NCI-H774 (cell line): ENCODE measurements at regions not wholly inside any gene's neighbourhood (a gene's known extent, or its start where the extent isn't known, plus 50 kb on each side); places are given as distances from the start of the nearest gene placed in this dataset.

Experiments
- DNase-seq: peaks from one replicate; lab custom pipeline; 2025; lab: John Stamatoyannopoulos, UW

DNA sequence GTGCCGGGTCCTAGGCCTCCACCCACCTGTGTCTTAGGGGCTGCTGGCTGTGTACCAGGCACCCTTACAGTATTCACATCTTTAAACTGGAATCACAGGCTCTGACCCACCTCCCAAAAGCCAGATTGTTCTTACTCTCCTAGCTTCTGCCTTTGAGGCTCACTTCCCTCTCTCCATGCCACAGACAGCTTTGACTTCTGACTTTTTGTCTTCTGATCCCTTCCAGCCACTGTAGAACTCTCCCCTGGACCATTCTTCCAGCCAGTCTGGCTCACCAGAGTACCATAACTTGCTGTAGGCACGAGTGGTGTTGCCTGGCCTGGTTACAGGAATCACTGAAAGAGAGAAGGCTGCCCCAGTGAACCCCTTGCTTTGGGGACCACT is 58.1 kb upstream of the STUM start:
- no peak for DNase-seq

- DNase-seq = no peak
Observed at GRCh38 chr1:226491093-226491850, 57.3 kb upstream of the STUM start.

DNA sequence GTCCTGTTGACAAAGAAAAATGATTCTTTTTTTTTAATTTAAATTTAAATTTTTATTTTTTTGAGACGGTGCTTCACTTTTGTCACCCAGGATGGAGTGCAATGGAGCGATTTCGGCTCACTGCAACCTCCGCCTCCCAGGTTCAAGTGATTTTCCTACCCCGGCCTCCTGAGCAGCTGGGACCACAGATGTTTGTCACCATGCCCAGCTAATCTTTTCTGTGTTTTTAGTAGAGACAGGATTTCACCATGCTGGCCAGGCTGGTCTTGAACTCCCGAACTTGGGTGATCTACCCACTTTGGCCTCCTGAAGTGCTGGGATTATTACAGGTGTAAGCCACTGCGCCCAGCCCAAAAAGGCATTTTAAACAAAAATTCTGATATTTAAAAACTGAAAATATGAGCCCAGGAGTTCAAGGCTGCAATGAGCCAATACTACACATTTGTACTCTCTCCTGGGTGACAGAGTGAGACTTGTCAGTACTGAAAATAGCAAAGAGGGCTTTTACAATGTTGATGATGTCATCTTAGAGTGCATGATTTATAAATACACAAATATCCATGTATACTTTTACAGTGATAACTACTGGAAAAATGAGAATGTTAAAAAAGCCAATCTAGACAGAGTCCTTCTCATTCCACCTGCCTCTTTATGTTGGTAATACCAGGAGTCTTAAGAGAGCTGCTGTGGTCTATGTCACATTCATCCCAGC is 56.0 kb upstream of the STUM start:
- no peak for DNase-seq

DNA sequence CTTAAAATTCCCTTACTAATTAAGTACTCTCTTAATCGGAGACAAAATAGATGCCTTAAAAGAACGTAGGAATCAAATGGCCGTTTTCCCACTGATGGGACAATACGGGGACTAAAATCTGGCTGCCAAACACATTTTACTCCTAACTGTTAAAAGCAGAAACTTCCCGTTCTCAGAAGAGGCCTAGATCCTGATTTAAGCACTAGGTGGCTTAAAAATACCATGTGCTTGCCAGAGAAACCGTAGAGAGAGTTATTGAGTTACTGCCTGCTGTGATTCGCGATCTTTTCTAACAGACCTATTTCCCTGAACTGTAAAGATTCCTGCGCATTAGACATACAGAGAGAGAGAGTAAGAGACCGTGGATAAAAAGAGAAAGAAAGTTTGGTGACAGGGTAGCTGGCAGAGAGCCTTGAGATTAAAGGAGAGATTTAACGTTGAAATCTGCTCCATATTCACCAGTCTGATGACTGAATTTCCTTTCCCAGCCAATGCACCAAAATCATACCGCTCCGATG is 54.4 kb upstream of the STUM start:
- no peak for DNase-seq

- no peak for DNase-seq
Observed at GRCh38 chr1:226495716-226496115, 52.8 kb upstream of the STUM start.

DNA sequence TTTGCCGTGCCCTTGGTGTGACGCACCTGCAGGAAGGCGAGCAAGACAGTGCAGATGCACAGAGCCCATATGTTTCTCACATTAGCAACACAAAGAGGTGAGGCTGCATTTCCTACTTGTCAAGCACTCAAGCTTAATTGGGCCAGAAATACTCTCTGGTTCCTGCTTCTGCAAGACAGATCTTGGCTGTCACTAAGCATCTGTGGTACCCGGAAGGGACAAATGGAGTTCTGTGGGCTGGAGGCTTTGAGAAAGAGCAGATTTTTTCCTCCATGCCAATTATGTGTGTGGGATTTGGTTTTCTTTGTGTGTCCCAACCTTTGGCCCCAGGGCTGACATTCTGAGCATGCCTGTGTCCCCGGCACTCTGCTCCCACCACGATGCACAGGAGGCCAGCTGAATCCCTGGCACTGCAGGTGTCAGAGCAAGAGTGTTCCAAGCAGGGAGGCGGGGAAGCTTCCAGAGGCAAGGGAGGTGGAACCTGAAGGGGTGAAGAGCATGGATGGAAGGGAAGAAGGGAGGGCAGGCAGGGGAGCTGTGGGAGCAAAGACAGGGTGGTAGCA is 52.0 kb upstream of the STUM start:
- peak; percentile 15 for DNase-seq

GRCh38 chr1:226497276-226497833 is 51.2 kb upstream of the STUM start:
- DNase-seq = no peak

DNA sequence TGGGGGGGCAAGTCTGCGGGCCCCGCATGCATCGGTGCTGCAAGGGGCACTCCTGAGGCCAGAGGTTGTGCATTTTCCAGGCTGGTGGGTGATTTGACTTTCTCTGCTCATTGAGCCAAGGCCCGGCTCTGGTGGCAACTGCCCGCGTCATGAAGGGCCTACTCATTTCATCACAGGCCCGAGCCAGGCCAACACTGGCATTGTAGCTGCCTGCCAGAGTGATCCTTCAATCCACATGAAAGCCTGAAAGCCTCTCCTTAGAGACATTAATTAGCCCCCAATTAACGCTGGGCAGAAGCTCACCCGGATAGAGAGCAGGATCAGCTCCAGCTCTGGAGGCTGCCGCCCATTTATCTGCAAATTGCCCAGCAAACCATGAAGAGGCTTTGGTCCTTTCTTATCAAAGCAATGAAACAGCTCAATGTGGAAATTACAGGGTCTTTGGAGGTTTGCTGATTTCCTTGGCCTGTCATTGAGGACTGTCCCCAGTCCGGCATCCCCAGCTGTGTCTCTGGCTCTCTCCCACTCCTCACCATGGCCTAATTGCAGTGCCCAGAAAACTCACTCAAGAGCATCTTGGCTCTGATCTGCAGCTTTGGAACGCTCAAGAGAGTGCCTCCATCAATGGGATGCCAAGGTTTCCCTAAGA is 50.4 kb upstream of the STUM start:
- no peak for DNase-seq

- no peak for DNase-seq
Observed at GRCh38 chr1:226498640-226499008, 49.9 kb upstream of the STUM start.
